OCI-LY7 (cell line): ENCODE measurements at regions not wholly inside any gene's neighbourhood (a gene's known extent, or its start where the extent isn't known, plus 50 kb on each side); places are given as distances from the start of the nearest gene placed in this dataset.

Experiments
- BruUV-seq: library from RNA; stranded (reverse); fragments of 400-500 nt; replicated peaks from 2 replicates; lab custom pipeline; 2021; lab: Mats Ljungman, UMichigan
- CTCF ChIA-PET: fragments of 300-600 bp; sonication (Branson Sonifier 250); formaldehyde crosslinking; loops from one replicate; lab custom pipeline; 2022; ENCODE audit warnings: antibody characterized with exemption; ENCODE audit not compliant: unreplicated experiment; lab: Charles Lee
- POLR2A ChIA-PET: fragments of 300-600 bp; sonication (Branson Sonifier 250); formaldehyde crosslinking; loops from one replicate; lab custom pipeline; 2022; ENCODE audit warnings: antibody characterized with exemption; lab: Charles Lee
- DNase-seq: peaks from one replicate; pipeline ENCODE4 v3.0.0-alpha.2; 2015; ENCODE audit warnings: low spot score
- H2AFZ ChIP-seq: fragments of 200-600 bp; sonication (generic), shearing (Covaris generic); 2 replicates; pipeline ENCODE4 v1.6.1; 2014; ENCODE audit warnings: mild to moderate bottlenecking, antibody characterized with exemption, low read length, moderate library complexity
- H3K27ac ChIP-seq: fragments of 200-600 bp; sonication (generic); 2 replicates; pipeline ENCODE4 v1.5.1; 2014; ENCODE audit warnings: mixed run types, low read depth, mild to moderate bottlenecking, moderate library complexity, low read length, inconsistent platforms; ENCODE audit not compliant: poor library complexity, severe bottlenecking
- H3K36me3 ChIP-seq: fragments of 200-600 bp; sonication (generic); 2 replicates; pipeline ENCODE4 v1.6.1; 2014; ENCODE audit warnings: mild to moderate bottlenecking, antibody characterized with exemption, low read length, moderate library complexity, mixed read lengths; ENCODE audit not compliant: insufficient read depth
- H3K4me1 ChIP-seq: fragments of 200-600 bp; sonication (generic); 2 replicates; pipeline ENCODE4 v1.5.1; 2014; ENCODE audit warnings: mild to moderate bottlenecking, low read length; ENCODE audit not compliant: insufficient read depth, poor library complexity, severe bottlenecking
- H3K4me2 ChIP-seq: fragments of 200-600 bp; sonication (generic); 2 replicates; pipeline ENCODE4 v1.6.1; 2014; ENCODE audit warnings: mild to moderate bottlenecking, low read length
- H3K4me3 ChIP-seq: fragments of 200-600 bp; sonication (generic); 2 replicates; pipeline ENCODE4 v1.5.1; 2014; ENCODE audit warnings: mild to moderate bottlenecking, low read depth, low read length; ENCODE audit not compliant: poor library complexity, severe bottlenecking
- H3K79me2 ChIP-seq: fragments of 200-600 bp; sonication (generic); 2 replicates; pipeline ENCODE4 v1.6.1; 2016; ENCODE audit warnings: low read depth, mild to moderate bottlenecking, low read length, moderate library complexity, mixed read lengths; ENCODE audit not compliant: insufficient read depth
- H3K9me2 ChIP-seq: fragments of 200-600 bp; sonication (generic); 2 replicates; pipeline ENCODE4 v1.6.1; 2016; ENCODE audit warnings: mild to moderate bottlenecking, low read length, mixed read lengths; ENCODE audit not compliant: insufficient read depth
- H3K9me3 ChIP-seq: fragments of 200-600 bp; sonication (generic); 2 replicates; pipeline ENCODE4 v1.6.1; 2014; ENCODE audit warnings: mild to moderate bottlenecking, mixed run types, low read length, mixed read lengths
- H4K20me1 ChIP-seq: fragments of 200-600 bp; sonication (generic); 2 replicates; pipeline ENCODE4 v1.6.1; 2014; ENCODE audit warnings: mild to moderate bottlenecking, antibody characterized with exemption, low read length, moderate library complexity, mixed read lengths; ENCODE audit not compliant: insufficient read depth
- EZH2phosphoT487 ChIP-seq: fragments of 200-600 bp; sonication (generic); IDR thresholded peaks from 2 replicates; pipeline ENCODE4 v1.6.1; 2018; ENCODE audit warnings: low read depth, borderline replicate concordance, mild to moderate bottlenecking, mixed run types, antibody characterized with exemption, low read length, moderate library complexity, mixed read lengths
- intact Hi-C: fragments of 100-400 bp; cut with micrococcal nuclease; formaldehyde crosslinking; loops from one replicate; pipeline ENCODE4 v1.10.0; 2022; ENCODE audit not compliant: unreplicated experiment
- TF ChIP-seq, protein P1 (sequence below): fragments of 200-600 bp; sonication (generic); conservative IDR thresholded peaks from 2 replicates; pipeline ENCODE4 v1.5.1; 2014; ENCODE audit warnings: mild to moderate bottlenecking, antibody characterized with exemption, low read length, moderate library complexity, mixed read lengths

DNA sequence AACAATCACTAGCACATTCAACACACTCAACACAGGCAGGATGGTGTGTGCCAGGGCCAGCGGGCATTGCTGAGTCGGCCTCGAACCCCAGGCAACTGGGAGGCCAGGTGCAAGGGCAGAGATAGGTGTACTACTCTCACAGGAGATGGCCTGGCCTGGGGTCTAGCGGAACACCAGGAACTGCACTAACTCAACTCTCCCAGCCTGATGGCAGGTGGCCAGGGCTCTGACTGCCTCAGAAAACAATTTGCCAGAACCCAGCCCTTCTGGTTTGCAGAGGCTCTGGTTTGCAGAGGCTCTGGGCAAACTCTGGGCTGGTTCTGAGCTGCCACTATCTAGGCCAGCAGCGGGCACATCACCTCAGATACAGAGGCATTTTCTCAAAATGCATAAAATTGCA is 229.2 kb upstream of the CHRNA7 start:
- intact Hi-C loops, result no loop called here
- no peaks in the 10 kb centered on the region for H3K79me2 ChIP-seq
- no peak overlapping the region for H3K27ac ChIP-seq
- H3K9me2 ChIP-seq, result no peaks in the 10 kb centered on the region
- CTCF ChIA-PET, result no interaction called here
- TF ChIP-seq EZH2phosphoT487, result no peak
- TF ChIP-seq, protein P1, sequence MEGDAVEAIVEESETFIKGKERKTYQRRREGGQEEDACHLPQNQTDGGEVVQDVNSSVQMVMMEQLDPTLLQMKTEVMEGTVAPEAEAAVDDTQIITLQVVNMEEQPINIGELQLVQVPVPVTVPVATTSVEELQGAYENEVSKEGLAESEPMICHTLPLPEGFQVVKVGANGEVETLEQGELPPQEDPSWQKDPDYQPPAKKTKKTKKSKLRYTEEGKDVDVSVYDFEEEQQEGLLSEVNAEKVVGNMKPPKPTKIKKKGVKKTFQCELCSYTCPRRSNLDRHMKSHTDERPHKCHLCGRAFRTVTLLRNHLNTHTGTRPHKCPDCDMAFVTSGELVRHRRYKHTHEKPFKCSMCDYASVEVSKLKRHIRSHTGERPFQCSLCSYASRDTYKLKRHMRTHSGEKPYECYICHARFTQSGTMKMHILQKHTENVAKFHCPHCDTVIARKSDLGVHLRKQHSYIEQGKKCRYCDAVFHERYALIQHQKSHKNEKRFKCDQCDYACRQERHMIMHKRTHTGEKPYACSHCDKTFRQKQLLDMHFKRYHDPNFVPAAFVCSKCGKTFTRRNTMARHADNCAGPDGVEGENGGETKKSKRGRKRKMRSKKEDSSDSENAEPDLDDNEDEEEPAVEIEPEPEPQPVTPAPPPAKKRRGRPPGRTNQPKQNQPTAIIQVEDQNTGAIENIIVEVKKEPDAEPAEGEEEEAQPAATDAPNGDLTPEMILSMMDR, result no peak
- POLR2A ChIA-PET, result interaction anchor here (0.7 kb wide), 1 partner anchor 894 kb away, joined by 3 read pairs; no protein-coding TSS in a partner anchor
- no peak overlapping the region for H3K4me2 ChIP-seq
- DNase-seq, result no peak
- no peaks in the 10 kb centered on the region for H3K4me1 ChIP-seq
- H3K4me3 ChIP-seq, result no peak overlapping the region
- BruUV-seq, result no TSS peak
- H3K36me3 ChIP-seq, result no peaks in the 10 kb centered on the region
- H4K20me1 ChIP-seq, result no peaks in the 10 kb centered on the region
- H3K9me3 ChIP-seq, result no peaks in the 10 kb centered on the region
- no peak overlapping the region for H2AFZ ChIP-seq

DNA sequence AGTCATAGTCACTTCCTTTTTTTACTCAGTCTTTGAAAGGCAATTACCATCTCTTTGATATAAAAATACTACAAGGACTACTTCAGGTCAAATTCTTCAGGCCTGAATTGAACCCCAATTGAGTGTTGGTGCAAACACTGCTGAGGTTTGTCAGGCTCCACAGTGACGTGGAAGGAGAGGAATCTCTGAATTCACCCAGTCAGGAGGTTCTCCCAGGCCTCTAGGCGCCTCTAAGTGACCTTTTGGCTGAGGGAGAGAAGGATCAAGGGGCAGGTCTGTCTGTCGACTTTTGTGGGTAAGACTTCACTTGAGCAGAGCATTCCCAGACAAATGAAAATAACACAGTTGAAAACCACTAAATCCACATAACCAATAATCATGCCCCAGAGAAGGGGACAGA is 227.6 kb upstream of the CHRNA7 start:
- no peak overlapping the region for H2AFZ ChIP-seq
- intact Hi-C loops, result no loop called here
- H3K4me2 ChIP-seq, result no peak overlapping the region
- TF ChIP-seq EZH2phosphoT487, result no peak
- TF ChIP-seq, protein P1, result no peak
- H3K9me3 ChIP-seq, result no peaks in the 10 kb centered on the region
- H3K4me1 ChIP-seq, result no peaks in the 10 kb centered on the region
- H3K36me3 ChIP-seq, result no peaks in the 10 kb centered on the region
- CTCF ChIA-PET, result no interaction called here
- POLR2A ChIA-PET, result no interaction called here
- no peak for DNase-seq
- no peak overlapping the region for H3K27ac ChIP-seq
- H3K79me2 ChIP-seq, result no peaks in the 10 kb centered on the region
- no peaks in the 10 kb centered on the region for H4K20me1 ChIP-seq
- no peak overlapping the region for H3K4me3 ChIP-seq
- no peaks in the 10 kb centered on the region for H3K9me2 ChIP-seq
- BruUV-seq, result no TSS peak

DNA sequence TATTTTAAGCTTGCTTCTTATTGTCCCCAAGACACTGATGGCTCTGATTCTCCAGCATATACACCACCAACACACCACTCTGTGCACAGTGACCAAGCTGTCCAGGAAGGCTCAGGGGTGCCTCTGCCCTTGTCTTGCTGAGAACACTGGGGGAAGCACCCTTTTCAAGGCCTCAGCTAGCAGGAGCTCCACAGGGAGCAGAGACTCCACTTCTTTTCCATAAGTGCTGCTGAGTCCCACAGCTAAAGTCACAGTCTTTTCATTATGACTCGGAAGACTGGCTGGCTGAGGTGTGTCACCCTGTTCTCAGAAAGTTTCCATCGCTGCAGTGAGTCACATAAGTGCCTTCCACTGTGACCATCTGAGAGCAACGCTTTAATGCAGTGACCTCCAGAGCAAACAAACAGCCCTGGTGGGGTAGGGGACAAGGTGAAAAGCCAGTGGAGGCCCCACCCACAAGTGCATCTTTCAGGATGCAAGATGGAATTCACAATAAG is 226.9 kb upstream of the CHRNA7 start:
- TF ChIP-seq, protein P1, result no peak
- TF ChIP-seq EZH2phosphoT487, result no peak
- Histone ChIP-seq H3K27ac (no peak overlapping the region), H3K4me2 (no peak overlapping the region), H3K79me2 (no peaks in the 10 kb centered on the region), H3K4me1 (no peaks in the 10 kb centered on the region), H2AFZ (no peak overlapping the region), H4K20me1 (no peaks in the 10 kb centered on the region), H3K9me3 (no peaks in the 10 kb centered on the region), H3K4me3 (no peak overlapping the region), H3K9me2 (no peaks in the 10 kb centered on the region), H3K36me3 (no peaks in the 10 kb centered on the region)
- CTCF ChIA-PET, result no interaction called here
- DNase-seq, result no peak
- intact Hi-C loops, result no loop called here
- POLR2A ChIA-PET, result no interaction called here
- BruUV-seq, result no TSS peak
